NCI-H510A treated with DMSO at 0.1 percent for 48 hours (cell line): ENCODE measurements at regions not wholly inside any gene's neighbourhood (a gene's known extent, or its start where the extent isn't known, plus 50 kb on each side); places are given as distances from the start of the nearest gene placed in this dataset.
"Not testable (repeated sequence)": the region's sequence is repeated elsewhere in the genome, so short reads cannot be mapped to it uniquely, and the experiment has no call there.

Experiments used
- DNase-seq: peaks from one replicate; lab custom pipeline; 2025; lab: John Stamatoyannopoulos, UW

DNA sequence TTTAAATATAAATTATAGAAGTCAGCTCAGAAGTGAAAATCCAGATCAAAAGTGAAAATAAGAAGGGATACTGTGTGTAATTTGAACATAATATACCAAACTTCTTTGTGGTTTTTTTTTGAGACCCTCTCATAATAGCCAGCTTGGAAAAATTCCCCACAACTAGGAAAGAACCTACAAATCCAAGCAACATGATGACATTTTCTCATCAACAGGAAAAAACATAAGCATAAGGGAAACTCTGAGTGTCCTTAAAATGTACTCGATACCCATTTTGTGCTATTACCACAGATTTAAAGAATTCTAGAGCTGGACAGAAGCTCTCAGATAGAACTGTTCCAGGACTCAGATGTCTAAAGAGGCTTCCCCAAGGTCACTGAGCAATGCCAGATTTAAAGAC is 214.8 kb upstream of the KLF14 start:
- no peak for DNase-seq

DNA sequence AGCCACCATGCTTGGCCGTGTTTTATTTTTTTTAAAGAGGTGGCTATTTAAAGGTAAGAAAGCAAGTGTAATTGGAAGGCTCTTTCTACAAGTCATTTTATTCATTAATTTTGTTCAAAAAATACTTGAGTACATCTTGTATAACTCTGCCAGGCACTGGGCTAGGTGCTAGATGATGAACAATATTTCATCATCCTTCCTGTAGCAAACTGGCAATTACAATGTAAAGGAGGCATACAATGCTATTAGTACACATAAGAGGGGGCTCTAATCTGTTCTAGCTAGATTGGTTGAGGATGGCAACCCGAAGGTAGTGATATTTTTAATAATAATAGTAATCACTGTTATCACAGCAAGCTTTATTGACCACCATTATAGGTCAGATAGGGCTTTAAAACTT is 215.5 kb upstream of the KLF14 start:
- no peak for DNase-seq

DNA sequence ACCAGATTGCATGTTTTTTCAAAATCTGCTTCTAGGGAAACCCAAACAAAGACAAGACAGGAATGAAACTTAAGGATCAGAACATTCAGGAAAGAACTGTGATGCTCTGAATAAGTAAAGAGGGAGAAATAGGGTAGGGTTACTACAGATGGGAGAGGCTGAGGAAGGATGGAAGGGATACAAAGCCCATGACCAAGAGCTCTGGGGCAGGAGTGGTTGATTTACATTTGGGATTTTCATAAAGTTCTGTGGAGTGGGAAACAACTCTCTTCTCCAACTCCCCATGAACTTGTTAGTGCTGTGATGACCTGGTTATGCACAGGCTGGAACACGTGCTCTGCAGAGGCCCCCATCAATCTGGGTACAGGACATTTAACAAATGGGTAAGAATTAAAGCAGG is 216.0 kb upstream of the KLF14 start:
- no peak for DNase-seq

DNA sequence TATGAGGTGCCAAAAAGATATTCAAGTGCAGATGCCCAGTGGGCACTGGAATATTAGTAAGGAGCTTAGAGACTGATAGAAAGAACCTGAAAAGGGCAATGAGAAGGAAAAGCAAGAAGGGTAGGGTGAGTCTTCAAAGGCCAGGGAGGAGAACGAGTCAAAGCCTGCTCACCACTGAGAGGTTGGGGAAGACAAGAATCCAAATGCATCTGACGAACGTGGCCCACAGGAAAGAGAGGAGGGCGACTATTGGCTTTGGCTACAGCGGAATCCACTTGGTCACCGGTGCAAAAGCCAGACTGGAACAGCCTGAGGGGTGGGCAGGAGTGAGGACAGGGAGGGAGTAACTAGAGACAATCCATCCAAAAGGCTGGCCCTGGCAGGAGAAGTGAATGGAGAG is 216.7 kb upstream of the KLF14 start:
- DNase-seq, result no peak

DNA sequence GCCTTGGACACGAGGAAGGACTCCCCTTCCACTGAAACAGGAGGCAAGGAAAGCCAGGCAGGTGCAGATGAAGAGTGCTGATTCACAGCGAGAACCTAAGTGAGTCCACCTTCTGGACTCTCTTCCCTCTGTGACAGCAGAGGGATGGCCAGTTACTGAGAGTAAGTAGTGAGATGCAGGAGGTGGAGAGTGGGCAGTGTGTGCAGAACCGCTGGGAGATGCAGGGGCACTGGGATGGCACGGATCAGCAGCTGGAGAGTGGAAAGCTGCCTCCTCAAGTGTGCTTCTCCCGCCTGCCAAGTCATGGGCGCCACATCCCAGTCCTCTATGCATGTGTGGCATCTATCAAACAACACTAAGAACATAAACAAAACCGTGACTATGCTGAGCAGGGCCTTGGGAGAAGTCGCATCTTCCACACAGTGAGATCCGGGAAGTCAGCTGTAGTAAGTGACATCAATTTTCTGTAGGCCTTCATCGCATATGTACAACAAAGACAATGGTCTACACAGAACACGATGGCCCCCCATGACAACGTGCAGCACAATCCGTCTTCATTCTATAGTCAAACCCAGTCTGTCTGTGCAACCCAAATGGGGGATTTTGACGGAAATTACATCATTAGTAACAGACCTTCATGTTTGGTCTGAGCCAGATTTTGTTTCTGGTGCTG is 217.4 kb upstream of the KLF14 start:
- DNase-seq, result no peak

DNA sequence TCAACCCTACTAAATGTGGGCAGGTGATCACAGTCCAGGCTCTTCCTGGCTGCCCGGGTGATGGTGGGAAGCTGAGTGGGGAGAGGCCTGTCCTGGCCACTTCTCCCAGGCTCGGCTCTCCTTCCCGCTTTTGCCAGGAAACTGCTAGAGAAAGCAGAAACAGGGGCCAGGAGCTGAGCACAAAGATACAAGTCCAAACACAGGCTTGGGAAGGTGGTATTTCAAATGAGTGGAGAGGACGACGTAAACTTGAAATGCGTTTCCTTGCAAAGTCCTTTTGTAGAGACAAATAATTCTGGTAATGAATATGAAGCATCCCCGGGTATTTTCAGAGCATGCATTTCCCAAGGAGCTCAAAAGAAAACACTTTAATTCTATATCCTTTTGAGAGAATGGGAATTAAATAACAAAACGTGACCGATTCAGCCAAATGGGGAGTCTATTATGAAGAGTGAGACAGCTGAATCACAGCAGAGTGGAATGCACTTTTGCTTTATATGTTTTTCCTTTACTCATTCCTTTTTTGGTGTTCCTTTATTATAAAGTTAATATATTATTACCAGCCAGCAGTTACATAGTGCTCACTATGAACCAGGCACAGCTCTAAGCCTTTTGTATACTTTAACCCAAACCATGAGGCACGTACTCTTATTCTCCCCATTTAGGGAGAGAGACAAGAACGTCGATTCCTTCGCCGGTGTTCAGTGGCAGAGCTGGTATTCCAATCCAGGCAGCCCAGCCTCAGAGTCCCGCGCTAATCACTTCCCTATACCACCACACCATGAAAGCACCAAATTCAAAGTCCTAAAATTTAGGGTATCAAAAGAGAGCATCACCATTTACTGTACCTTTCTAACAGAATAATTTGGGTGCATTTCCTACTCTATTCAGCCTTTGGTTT is 218.2 kb upstream of the KLF14 start:
- no peak for DNase-seq

DNA sequence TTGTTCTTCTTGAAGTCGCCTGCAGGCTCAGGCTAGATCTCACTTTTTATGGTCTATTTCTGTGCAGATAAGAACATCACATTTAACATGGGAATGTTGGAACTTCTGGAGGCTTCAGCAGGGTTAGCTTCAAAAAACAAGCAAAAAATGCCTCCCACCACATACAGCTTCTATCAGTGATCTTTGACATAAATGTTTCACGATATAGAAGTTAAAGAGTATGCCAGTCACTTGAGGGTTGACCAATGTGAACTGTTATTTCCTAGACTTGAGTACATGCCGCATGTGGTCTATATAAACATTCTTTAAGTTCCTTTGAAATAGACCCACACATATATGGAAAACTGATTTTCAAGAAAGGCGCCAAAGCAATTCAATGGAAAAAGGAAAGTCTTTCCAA is 219.2 kb upstream of the KLF14 start:
- DNase-seq, result no peak

DNA sequence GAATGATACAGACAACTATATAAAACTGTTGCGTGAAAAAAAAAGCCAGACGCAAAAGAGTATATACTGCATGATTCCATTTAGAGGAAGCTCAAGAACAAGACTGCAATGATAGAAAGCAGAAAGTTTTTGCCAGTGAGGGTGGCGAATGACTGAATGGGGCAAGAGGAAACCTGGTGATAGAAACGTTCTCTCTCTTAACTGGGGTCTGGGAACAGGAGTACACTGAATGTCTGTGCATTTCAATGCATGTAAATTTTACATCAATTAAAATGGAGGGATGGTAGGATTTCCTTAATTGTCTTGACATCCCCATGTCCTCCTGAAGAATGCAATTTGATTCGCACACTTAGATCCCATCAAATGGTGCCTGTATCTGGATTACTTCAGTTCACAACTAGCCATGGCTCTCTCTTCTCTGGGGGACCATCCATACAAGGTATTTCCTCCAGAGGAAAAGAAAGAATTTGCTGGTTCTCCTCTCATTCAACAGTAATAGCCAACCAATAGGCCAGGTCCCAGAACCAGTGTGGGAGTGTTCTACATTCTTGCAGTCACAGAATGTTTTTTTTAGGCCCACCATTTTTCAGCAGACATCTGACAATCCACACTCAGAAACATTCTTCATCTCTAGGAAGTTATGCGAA is 221.0 kb upstream of the KLF14 start:
- no peak for DNase-seq

DNA sequence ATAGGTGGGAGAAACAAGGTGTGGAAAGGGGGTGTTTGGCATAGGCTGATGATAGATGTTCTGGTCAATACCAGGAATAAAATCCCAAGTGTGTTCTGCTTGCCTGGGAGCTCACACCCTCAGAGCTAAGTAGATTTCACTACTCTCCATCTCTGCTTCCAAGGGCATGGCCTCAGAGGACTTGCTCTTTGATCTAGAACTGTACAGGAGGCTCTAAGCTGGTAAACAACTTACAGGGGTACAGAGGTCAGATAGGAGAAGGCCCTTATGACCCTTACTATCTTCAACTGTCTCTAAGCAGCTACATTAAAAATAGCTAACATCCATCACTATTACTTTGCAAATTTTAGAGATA is 221.5 kb upstream of the KLF14 start:
- no peak for DNase-seq

DNA sequence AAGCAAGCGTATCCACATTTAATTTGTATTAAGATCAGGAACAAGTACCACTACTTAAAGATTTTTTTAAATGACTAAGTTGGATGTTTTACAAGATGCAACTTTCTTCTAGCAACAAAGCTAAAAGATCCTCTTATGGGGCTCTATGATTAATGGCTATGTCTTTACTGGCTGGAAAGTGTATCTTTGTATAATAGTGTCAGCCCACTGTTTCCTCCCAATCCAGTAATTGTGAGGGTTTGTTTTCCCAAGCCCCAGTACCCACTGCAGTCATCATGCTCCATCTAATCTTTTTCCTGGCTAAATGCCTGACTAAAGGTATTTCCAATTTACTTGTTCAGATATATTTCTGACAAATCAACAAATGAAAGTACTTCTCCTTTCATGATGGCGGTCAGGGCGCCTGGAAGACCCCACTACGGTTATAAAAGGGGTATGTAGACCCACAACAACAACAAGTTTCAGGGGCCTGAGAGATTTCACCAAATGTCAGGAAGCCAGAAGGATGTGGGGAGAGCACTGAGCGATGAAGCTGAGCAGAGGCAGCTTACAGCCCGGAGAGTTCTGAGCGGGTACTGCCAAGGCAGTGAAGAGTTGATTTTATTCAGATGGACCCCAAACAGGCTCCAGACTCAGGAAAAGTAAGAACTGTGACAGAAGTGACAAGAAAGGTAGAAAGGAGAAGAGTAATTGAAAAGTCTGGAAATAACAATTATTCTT is 222.6 kb upstream of the KLF14 start:
- DNase-seq, result no peak

DNA sequence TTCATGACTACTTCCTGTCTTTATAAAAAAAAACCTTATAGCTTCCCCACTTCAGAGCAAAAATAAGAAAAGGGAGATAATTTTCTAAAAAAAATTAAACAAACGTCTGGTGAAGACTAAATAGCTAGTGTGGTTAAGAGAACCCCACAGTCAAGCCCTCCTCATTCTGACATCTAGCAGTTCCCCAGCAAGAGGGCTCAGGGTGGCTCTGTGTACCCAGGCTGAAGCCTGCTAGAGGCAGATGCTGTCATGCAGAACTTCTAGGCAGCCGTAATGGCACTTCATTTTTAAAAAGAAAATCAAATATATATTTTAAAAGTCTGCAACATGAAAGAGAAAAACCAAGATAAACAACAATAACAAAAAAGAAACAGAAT is 223.1 kb upstream of the KLF14 start:
- no peak for DNase-seq

DNA sequence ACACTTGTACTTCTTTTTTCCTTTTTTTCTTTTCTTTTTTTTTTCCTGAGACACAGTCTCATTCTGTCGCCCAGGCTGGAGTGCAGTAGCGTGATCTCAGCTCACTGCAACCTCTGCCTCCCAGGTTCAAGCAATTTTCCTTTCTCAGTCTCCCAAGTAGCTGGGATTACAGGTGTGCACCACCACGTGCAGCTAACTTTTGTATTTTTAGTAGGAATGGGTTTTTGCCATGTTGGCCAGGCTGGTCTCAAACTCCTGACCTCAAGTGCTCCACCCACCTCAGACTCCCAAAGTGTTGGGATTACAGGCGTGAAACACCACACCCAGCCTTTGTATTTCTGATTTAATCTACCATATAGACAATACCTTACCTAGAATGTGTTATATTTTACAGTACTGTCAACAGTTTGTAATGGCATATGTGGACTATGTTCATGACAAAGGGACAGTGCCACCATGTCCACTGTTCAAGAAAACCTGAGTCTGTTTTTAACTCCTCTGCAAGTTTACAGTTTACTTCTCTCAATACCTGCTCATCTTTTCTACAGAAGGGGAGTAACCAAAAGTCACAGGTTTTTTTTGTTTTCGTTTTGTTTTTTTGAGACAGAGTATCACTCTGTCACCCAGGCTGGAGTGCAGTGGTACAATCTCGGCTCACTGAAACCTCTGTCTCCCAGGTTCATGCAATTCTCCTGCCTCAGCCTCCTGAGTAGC is 223.9 kb upstream of the KLF14 start:
- not testable (repeated sequence) for DNase-seq

DNA sequence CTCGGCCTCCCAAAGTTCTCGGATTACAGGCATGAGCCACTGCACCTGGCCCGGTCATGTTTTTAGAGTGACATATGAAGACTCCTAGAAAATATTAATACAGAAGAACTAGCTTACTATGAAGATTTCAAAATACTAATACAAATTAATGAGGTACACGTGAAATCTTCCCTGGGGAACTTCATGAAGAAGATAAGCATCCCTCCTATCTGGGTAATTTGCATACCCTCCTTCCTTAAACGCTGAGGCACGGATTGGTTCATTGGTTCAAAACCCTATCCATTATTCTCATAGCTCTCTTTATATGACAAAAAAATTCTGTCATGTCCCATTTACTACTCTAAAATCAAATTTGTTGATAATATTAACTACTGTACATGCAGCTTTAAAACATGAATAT is 224.8 kb upstream of the KLF14 start:
- no peak for DNase-seq

DNA sequence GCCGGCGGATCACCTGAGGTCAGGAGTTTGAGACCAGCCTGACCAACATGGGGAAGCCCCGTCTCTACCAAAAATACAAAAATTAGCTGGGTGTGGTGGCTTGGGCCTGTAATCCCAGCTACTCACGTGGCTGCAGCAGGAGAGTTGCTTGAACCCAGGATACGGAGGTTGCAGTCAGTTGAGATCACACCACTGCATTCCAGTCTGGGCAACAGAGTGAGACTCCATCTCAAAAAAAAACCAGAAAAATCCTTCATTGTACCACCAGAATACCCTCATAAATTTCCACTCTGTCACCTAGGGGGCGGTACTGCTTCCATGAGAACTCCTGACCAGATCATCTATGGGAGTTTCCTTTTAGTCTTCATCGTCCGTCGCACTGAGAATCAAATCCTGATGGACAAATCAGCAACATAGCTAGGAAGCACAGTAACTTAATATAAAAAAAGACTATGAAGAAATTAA is 225.8 kb upstream of the KLF14 start:
- no peak for DNase-seq

DNA sequence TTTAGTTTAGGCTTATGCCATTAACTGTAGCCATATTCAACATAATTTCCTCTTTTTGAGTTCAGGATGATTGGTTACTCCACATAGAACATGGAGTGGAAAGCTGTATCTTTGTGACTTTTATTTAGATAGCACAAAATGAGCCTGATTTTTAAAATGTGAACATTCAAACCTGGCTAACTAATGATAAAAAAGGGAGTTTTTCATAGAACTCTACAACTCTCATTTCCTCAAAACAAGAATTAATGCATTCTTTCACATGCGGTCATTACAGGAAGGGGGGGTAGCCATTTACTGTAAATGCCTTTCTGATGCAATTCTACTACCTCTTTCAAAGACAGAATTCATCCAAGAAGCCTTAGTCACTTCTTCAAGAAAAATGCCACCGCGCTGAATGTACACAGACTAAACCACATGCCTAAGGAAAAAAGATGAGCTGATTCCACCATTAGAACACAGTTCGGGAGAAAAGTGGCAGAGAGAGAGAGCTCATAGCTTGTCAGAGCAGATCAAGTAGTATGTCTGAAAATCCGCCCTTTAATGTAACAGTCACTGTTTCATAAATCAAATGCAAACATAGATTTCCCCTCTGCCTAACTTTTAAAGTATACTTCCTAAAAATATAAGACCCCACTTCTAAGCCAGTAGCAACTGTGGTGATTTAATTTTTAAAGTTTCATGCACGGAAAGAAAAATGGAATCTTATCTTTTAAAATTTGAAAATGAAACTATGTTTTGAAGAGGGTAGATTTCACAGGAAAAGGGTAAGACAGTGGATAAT is 226.4 kb upstream of the KLF14 start:
- no peak for DNase-seq

DNA sequence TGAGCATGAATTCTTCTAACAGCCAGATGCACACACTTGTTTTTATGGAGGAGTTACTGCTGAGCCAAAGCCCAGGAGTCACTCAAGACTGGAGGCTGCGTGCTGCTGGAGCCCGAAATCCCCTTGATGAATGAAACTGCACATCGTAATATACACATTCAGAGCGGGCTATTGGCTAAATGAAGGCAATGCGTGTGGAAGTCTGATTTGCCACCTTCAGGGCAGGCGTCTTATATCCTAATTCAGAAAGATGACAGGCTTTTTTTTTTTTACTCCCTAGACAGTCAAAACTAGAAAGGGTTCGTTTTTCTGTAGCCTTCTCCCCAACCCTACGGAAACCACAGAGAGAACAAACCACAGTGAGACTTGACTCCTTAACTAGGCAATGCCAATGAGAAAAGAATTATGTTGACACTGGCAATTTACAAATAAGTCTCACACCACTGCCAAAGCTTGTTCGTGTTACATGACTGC is 227.2 kb upstream of the KLF14 start:
- no peak for DNase-seq

DNA sequence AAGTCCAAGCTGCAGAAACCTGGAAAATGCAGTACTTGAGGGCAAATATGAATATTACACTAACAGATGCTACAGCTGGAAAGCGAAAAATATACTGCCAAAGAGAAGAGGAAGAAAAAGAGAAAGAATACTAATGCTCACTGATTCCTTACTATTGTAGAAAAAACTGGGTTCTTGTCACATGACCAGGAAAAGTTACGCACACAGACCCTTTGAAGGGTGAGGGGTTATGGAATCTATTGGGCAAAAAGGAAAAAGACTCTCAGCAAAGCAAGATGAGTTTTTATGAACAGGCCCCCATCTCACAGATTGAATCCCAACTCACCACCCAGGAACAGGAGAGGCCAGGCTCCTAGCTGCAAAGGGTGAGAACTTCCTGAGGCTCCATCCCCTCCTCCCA is 228.1 kb upstream of the KLF14 start:
- DNase-seq, result no peak

DNA sequence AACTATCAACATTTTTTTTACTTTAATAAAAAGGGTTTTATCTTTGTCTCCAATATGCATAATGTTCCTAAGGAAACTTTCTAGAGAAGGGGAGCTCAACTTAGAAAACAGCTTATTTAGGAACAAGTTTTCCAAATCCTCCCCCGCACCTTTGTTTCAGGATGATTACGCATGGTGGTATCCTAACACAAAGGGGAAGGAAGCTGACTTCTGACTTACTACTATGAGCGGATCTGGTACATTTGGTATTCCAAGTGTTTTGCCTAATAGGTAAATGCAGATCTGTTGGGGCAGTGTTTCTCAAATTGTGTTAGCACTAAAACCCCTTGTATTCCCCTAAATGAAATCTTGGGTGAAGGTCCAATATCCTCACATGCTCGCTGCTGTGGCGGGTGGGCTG is 229.3 kb upstream of the KLF14 start:
- no peak for DNase-seq

DNA sequence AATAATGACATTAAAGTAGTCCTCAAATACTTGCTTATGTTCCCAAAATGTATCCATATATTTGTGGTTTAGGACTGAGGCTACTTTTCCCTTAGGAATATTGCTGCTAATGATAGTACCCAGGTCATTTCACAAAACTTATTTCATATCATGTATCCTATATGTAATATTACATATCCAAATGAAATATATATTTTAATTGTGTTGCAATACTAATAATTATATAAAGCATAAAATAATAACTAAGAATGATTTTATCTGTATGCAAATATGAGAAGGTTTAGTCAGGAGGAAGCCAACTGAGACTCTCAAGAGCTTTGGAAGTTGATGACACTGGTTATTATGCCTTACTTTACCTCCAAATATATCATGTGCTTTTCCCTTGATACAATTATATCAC is 231.5 kb upstream of the KLF14 start:
- no peak for DNase-seq

DNA sequence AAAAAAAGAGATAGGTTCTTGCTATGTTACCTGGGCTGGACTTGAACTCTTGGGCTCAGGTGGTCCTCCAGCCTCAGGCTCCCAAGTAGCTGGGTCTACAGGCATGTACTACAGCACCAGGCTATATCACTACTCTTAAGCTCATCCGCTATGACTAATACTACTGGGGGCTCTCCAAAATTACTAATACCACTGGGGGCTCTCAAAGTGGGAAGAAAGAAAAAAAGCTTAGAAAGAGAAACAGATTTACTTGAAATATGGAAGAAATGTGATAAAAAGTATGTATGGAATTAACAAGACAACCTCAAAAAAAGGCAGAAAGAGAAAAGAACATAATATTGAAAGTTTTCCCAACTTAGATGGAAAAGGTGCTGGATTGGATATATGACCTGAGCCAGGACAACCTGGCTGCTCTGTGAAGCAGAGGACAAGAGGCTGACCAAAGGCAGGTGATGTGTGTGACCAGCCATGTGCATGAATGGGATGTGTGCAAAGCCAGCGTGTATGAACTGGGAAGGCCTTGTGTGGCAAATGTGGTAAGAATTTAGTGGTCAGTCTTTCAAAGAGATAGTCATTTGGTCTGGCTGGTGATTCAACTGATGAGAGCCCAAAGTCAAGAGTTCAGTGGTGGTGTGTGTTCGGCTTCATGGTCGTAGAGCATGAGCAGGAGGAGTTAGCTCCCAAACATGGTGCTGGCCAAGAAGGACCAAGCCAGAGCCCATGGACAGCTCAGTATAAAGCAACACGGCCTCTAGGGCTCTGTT is 232.4 kb upstream of the KLF14 start:
- no peak for DNase-seq
